Stomach (tissue), 4 donors: ENCODE measurements at regions not wholly inside any gene's neighbourhood (a gene's known extent, or its start where the extent isn't known, plus 50 kb on each side); places are given as distances from the start of the nearest gene placed in this dataset.

Experiments used
- EP300 ChIP-seq: sonication (generic); formaldehyde crosslinking; IDR thresholded peaks from one replicate; pipeline ENCODE4 v1.6.1; 2017; ENCODE audit warnings: antibody characterized with exemption
- POLR2A ChIP-seq, 4 donors: fragments of 450-650 bp; IDR thresholded peaks; one replicate each; pipeline ENCODE4 v1.6.1; 2016; ENCODE audit warnings: antibody characterized with exemption in 4 of 4, control low read depth in 2 of 4, mild to moderate bottlenecking in 1 of 4, moderate library complexity in 1 of 4
- POLR2AphosphoS5 ChIP-seq, 3 donors: sonication (generic); formaldehyde crosslinking; IDR thresholded peaks; one replicate each; pipeline ENCODE4 v1.6.1; 2016; ENCODE audit warnings: antibody characterized with exemption in 3 of 3
- TF ChIP-seq, protein P1 (sequence below), 7 experiments: fragments of 450-650 bp in 4 of 7; fragments of 200-600 bp in 3 of 7; sonication (generic) in 3 of 7; IDR thresholded peaks; one replicate each; pipeline ENCODE4 v1.5.1; 2016 to 2019; ENCODE audit warnings: antibody characterized with exemption in 7 of 7, control low read depth in 2 of 7, mild to moderate bottlenecking in 1 of 7

DNA sequence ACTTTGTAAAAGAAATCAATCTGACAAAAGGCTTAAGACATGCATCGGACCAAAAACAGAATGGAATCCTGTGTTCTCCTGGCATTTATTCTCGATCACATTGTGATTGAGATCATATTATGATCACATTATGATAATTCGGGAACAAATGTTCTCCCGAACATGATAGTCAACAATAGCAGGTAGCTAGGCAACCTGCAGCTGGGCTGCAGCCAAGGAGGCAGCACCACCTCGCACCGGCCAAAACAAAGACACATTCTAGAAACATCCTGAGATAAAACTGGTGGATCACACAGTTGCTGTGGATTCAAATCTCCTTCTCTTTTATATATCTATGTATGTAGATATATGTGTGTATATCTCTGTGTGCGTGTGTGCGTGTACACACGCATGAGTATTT, 480.6 kb upstream of the CYLC2 start:
- TF ChIP-seq, protein P1, sequence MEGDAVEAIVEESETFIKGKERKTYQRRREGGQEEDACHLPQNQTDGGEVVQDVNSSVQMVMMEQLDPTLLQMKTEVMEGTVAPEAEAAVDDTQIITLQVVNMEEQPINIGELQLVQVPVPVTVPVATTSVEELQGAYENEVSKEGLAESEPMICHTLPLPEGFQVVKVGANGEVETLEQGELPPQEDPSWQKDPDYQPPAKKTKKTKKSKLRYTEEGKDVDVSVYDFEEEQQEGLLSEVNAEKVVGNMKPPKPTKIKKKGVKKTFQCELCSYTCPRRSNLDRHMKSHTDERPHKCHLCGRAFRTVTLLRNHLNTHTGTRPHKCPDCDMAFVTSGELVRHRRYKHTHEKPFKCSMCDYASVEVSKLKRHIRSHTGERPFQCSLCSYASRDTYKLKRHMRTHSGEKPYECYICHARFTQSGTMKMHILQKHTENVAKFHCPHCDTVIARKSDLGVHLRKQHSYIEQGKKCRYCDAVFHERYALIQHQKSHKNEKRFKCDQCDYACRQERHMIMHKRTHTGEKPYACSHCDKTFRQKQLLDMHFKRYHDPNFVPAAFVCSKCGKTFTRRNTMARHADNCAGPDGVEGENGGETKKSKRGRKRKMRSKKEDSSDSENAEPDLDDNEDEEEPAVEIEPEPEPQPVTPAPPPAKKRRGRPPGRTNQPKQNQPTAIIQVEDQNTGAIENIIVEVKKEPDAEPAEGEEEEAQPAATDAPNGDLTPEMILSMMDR (IDR thresholded peaks at IDR 0.05), result no peak
- no peak for TF ChIP-seq POLR2AphosphoS5 (IDR thresholded peaks at IDR 0.05)
- TF ChIP-seq EP300, result no peak
- no peak for TF ChIP-seq POLR2A (IDR thresholded peaks at IDR 0.05)
